ENCODE measurements at regions not wholly inside any gene's neighbourhood (a gene's known extent, or its start where the extent isn't known, plus 50 kb on each side); places are given as distances from the start of the nearest gene placed in this dataset.
"Not testable (repeated sequence)": the region's sequence is repeated elsewhere in the genome, so short reads cannot be mapped to it uniquely, and the experiment has no call there.

DNA sequence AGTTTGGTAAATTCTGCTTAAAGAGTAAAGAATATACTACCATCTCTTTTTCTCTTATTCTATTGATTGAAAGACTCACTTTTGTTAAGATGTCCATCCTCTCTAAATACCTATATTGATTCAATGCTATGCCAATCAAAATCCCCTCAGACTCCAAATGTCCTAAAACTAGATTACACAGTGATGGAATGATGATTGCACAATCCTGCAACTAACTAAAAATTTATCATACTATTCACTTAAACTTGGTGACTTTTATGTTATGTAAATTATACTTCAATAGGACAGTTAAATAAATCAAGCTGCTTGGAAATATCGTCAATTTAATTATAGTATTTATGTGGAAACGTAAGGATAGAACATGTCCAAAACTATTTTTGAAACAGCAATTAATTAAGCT lies 2765.1 kb upstream of the PCDH20 start:
- H3K9me3 ChIP-seq (ENCODE audit: control insufficient read depth, low read length, poor library complexity, severe bottlenecking) = no peaks in the 10 kb centered on the region
- Mint-ChIP-seq H3K27ac (no peak overlapping the region), H3K27me3 (no peaks in the 10 kb centered on the region), H3K4me1 (no peaks in the 10 kb centered on the region), H3K36me3 (ENCODE audit: low read depth) (no peaks in the 10 kb centered on the region), H3K4me3 (no peak overlapping the region)
- ATAC-seq (no peak), DNase-seq (no peak)

DNA sequence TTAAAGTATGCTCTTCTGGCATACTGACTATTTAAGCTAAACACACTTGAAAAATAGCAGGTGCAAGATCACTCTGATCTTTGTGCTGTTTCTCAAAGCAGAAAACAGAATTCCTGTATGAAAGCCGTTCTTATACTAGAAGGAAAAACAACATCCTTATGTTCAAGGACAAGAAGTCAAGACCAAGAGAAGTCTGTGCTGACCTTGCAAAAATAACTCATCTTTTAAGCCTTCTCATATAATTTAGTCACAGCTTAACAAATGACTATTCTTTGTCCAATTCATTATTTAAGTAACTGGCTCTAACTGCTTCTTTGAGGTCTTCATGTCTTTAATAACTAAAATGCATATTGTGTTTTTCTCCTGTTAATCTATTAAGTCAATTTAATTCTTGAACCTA lies 2750.2 kb upstream of the PCDH20 start:
- Mint-ChIP-seq H3K27me3 (no peaks in the 10 kb centered on the region), H3K27ac (no peak overlapping the region), H3K4me1 (no peaks in the 10 kb centered on the region), H3K36me3 (ENCODE audit: low read depth) (no peaks in the 10 kb centered on the region), H3K4me3 (no peak overlapping the region)
- DNase-seq (no peak), ATAC-seq (no peak)
- no peaks in the 10 kb centered on the region for H3K9me3 ChIP-seq (ENCODE audit: control insufficient read depth, low read length, poor library complexity, severe bottlenecking)

DNA sequence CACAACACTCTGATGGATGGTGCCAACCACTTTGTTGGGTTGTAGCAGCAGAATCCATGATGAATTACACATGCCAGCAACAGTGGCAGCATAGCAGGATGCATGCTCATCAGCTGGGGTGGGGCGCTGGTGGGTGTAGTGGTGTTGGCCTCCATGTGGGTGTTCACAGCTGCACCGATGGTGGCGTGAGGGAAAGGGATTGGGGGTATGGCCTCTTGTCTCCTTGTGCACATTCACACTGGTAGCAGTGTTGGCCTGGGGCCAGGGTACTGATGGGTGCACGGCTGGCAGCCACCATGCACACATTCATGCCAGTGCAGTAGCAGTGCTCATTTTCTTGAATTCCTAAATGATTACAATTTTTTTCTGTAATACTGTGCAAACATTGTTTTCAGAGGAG lies 2748.8 kb upstream of the PCDH20 start:
- no peak for ATAC-seq
- Mint-ChIP-seq H3K4me1 (no peaks in the 10 kb centered on the region), H3K27me3 (no peaks in the 10 kb centered on the region), H3K4me3 (no peak overlapping the region), H3K36me3 (ENCODE audit: low read depth) (no peaks in the 10 kb centered on the region), H3K27ac (no peak overlapping the region)
- DNase-seq = no peak
- no peaks in the 10 kb centered on the region for H3K9me3 ChIP-seq (ENCODE audit: control insufficient read depth, low read length, poor library complexity, severe bottlenecking)

- Mint-ChIP-seq H3K27ac (no peak overlapping the region), H3K36me3 (ENCODE audit: low read depth) (no peaks in the 10 kb centered on the region), H3K4me1 (no peaks in the 10 kb centered on the region), H3K4me3 (no peak overlapping the region), H3K27me3 (no peaks in the 10 kb centered on the region)
- no peak for DNase-seq
- no peaks in the 10 kb centered on the region for H3K9me3 ChIP-seq (ENCODE audit: control insufficient read depth, low read length, poor library complexity, severe bottlenecking)
- ATAC-seq = no peak
These were observed 2744.8 kb upstream of the PCDH20 start for GRCh38 chr13:64160479-64160878.

DNA sequence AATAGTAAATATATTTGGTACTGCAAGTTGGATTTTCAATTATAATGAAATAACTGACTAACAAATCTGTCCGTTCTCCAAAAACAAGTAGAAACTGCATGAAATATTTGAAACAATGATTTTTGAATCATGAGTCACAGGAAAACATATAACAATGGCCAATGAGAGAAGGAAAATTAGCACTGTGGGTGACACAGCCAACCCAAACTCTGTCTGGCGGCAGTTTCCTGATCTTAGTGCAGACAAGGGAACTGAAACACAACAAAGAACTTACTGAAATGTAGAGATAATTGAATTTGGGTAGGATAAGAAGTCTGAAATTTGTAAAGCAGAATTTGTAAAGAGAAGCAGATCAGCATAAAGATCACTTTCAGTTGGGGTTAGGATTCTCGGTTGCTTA lies 2743.3 kb upstream of the PCDH20 start:
- no peak overlapping the region for H3K4me3 Mint-ChIP-seq
- no peaks in the 10 kb centered on the region for H3K27me3 Mint-ChIP-seq
- H3K9me3 ChIP-seq (ENCODE audit: control insufficient read depth, low read length, poor library complexity, severe bottlenecking) = no peaks in the 10 kb centered on the region
- no peaks in the 10 kb centered on the region for H3K4me1 Mint-ChIP-seq
- no peak for DNase-seq
- no peaks in the 10 kb centered on the region for H3K36me3 Mint-ChIP-seq (ENCODE audit: low read depth)
- no peak overlapping the region for H3K27ac Mint-ChIP-seq
- no peak for ATAC-seq

DNA sequence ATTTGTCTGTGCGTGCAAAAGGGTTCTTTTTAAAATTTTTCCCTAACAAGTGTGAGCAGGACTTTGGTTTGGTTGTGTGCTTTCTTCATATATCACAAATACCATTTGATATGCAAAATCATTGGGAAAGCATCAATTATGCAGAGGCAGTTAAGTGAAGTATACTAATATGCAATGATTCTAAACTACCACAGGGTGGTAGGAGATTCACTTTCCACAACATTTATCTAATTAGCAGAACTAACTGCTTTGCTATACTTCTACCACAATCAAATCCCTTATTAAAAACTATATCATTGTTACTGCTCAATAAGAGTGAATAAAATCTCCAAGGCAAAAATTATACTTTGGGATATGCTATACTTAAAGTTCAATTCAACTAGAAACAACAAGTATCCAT lies 2738.9 kb upstream of the PCDH20 start:
- ATAC-seq (no peak), DNase-seq (no peak)
- Mint-ChIP-seq H3K4me1 (no peaks in the 10 kb centered on the region), H3K27me3 (no peaks in the 10 kb centered on the region), H3K4me3 (no peak overlapping the region), H3K36me3 (ENCODE audit: low read depth) (no peaks in the 10 kb centered on the region), H3K27ac (no peak overlapping the region)
- H3K9me3 ChIP-seq (ENCODE audit: control insufficient read depth, low read length, poor library complexity, severe bottlenecking) = no peaks in the 10 kb centered on the region

DNA sequence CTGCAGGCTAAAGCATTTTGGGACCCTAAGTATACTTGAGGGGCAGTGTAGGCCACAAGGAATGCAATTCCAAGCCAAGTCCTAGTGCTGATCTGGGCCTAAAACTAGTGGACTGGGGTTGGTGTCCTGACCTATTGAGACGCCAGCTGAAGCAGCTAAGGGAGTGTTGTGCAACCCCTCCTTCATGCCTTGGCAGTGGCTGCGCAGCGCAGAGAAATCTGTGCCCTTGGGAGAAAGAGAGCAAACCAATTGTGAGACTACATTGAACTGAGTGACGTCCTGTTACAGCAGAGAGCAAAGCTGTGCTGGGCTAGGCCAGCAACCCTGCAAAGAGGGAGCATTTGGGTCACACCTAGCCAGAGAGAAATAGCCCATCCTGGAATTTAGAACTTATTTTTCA lies 2715.0 kb upstream of the PCDH20 start:
- H3K27ac Mint-ChIP-seq = no peak overlapping the region
- no peaks in the 10 kb centered on the region for H3K36me3 Mint-ChIP-seq (ENCODE audit: low read depth)
- H3K27me3 Mint-ChIP-seq = no peaks in the 10 kb centered on the region
- DNase-seq (no peak), ATAC-seq (no peak)
- no peaks in the 10 kb centered on the region for H3K4me1 Mint-ChIP-seq
- H3K4me3 Mint-ChIP-seq = no peak overlapping the region
- no peaks in the 10 kb centered on the region for H3K9me3 ChIP-seq (ENCODE audit: control insufficient read depth, low read length, poor library complexity, severe bottlenecking)

DNA sequence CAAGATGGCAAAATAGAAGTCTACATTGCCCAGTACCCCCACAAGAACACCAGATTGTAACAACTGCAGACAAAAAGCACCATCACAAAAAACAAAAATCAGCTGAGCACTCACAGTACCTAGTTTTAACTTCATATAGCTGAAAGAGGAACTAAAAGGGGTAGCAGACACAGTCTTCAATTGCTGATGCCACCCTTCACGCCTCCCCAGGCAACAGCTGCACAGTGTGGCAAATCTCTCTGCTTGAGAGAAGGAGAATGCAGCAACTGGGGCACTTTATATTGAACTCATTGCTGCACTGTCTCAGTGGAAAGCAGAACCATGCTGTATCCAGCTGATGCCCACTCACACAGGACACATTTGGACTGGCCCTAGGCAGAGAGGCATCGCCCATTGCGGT lies 2714.5 kb upstream of the PCDH20 start:
- Mint-ChIP-seq H3K36me3 (ENCODE audit: low read depth) (no peaks in the 10 kb centered on the region), H3K27ac (no peak overlapping the region), H3K4me3 (no peak overlapping the region), H3K4me1 (no peaks in the 10 kb centered on the region), H3K27me3 (no peaks in the 10 kb centered on the region)
- DNase-seq = no peak
- ATAC-seq = no peak
- no peaks in the 10 kb centered on the region for H3K9me3 ChIP-seq (ENCODE audit: control insufficient read depth, low read length, poor library complexity, severe bottlenecking)

DNA sequence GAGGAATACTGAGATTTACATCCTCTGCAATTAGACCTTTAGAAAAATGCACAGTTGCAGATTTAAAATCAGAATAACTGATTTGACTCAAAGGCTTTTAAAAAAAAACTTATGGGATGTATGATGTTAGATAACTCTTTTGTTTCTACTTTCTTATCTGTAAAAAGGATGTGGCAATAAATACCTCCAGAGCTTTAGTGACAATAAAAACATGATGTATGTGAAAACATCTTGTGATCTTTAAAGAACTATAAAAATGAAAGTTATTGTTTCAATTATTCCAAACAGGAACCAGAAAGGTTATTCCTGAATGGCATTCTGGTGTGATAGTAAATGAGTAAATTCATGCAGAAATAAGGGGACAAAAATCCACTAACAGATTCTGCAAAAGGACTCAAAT lies 2712.2 kb upstream of the PCDH20 start:
- Mint-ChIP-seq H3K27ac (no peak overlapping the region), H3K4me3 (no peak overlapping the region), H3K27me3 (no peaks in the 10 kb centered on the region), H3K4me1 (no peaks in the 10 kb centered on the region), H3K36me3 (ENCODE audit: low read depth) (no peaks in the 10 kb centered on the region)
- ATAC-seq (no peak), DNase-seq (no peak)
- no peaks in the 10 kb centered on the region for H3K9me3 ChIP-seq (ENCODE audit: control insufficient read depth, low read length, poor library complexity, severe bottlenecking)

DNA sequence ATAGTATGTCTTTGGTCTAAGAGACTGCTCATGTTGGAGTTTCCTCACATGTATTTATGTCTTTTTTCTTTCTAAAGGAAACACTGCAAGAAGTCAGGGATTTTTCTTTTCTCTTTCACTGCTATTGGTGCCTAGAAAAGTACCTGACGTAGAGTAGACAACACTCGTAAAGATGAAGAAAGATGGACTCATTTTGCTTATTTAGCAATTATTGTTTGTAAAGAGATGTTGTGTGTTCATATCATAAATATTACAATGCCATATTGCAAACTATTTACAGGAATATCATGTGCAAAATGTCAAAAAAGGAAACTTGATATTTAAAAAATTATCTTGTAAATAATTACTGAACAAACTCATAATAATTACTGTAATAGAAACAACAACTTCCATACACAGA lies 2711.5 kb upstream of the PCDH20 start:
- ATAC-seq (no peak), DNase-seq (no peak)
- Mint-ChIP-seq H3K4me1 (no peaks in the 10 kb centered on the region), H3K27ac (no peak overlapping the region), H3K36me3 (ENCODE audit: low read depth) (no peaks in the 10 kb centered on the region), H3K27me3 (no peaks in the 10 kb centered on the region), H3K4me3 (no peak overlapping the region)
- no peaks in the 10 kb centered on the region for H3K9me3 ChIP-seq (ENCODE audit: control insufficient read depth, low read length, poor library complexity, severe bottlenecking)

DNA sequence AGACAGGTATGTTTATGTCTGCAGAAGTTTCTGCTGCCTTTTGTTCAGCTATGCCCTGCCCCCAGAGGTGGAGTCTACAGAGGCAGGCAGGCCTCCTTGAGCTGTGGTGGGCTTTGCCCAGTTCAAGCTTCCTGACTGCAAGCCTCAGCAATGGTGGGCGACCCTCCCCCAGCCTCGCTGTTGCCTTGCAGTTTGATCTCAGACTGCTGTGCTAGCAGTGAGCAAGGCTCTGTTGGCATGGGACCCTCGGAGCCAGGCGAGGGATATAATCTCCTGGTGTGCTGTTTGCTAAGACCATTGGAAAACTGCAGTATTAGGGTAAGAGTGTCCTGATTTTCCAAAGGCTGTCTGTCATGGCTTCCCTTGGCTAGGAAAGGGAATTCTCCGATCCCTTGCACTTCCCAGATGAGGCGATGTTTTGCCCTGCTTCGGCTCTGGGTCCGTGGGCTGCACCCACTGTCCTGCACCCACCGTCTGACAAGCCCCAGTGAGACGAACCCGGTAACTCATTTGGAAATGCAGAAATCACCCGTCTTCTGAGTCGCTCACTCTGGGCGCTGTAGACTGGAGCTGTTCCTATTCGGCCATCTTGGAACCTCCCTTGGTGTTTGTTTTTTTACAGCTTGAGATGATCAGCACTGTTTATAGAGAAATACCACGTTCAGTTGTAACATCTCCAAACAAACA lies 2705.5 kb upstream of the PCDH20 start:
- not testable (repeated sequence) for H3K4me1 Mint-ChIP-seq; H3K9me3 ChIP-seq (ENCODE audit: control insufficient read depth, low read length, poor library complexity, severe bottlenecking); H3K27ac Mint-ChIP-seq; DNase-seq; H3K36me3 Mint-ChIP-seq (ENCODE audit: low read depth); ATAC-seq; H3K27me3 Mint-ChIP-seq; H3K4me3 Mint-ChIP-seq

DNA sequence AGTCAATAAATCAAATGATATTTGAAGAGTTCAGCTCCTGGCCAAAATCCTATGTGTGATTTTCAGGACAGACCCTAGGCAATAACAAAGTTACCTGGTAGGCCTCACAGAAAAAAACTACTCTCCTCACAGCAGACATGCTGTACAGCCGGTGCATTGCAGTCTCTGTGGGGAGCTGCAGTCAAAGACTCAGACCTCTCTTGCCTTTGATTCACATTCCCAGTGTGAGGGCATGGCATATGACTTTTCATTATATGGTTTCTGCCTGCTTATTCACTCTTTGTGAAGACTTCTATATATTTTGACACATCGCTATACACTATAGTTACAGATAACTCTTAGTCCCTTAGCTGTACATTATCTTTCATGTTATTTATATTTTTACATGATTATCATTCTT lies 2684.3 kb upstream of the PCDH20 start:
- Mint-ChIP-seq H3K4me1 (no peaks in the 10 kb centered on the region), H3K27me3 (no peaks in the 10 kb centered on the region)
- ATAC-seq = no peak

DNA sequence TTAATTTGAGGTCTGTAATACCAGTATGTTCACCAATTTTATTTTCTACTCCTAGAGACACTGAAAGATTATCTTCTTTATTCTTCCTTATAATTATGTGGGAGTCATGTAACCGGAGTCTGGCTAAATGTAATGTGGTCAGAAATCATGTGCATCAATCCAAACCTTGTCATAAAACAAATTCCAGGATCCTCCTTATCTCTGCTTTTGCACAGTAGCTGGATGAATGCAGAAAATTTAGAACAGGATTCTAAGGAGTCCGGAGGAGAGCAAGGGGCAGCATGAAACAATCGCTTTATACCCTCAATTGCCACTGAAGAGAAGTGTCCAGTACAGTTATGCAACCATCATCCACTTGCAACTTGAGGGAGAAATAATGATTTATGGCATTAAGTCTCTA lies 2674.7 kb upstream of the PCDH20 start:
- H3K4me3 Mint-ChIP-seq = no peak overlapping the region
- no peaks in the 10 kb centered on the region for H3K9me3 ChIP-seq (ENCODE audit: control insufficient read depth, low read length, poor library complexity, severe bottlenecking)
- no peaks in the 10 kb centered on the region for H3K4me1 Mint-ChIP-seq
- no peak overlapping the region for H3K27ac Mint-ChIP-seq
- H3K36me3 Mint-ChIP-seq (ENCODE audit: low read depth) = no peaks in the 10 kb centered on the region
- ATAC-seq (no peak), DNase-seq (no peak)
- H3K27me3 Mint-ChIP-seq = no peaks in the 10 kb centered on the region

More for the DNA sequence above, 2684.3 kb upstream of the PCDH20 start:
- Mint-ChIP-seq H3K4me3 (no peak overlapping the region), H3K36me3 (ENCODE audit: low read depth) (no peaks in the 10 kb centered on the region), H3K27ac (no peak overlapping the region)
- H3K9me3 ChIP-seq (ENCODE audit: control insufficient read depth, low read length, poor library complexity, severe bottlenecking) = no peaks in the 10 kb centered on the region
- no peak for DNase-seq

DNA sequence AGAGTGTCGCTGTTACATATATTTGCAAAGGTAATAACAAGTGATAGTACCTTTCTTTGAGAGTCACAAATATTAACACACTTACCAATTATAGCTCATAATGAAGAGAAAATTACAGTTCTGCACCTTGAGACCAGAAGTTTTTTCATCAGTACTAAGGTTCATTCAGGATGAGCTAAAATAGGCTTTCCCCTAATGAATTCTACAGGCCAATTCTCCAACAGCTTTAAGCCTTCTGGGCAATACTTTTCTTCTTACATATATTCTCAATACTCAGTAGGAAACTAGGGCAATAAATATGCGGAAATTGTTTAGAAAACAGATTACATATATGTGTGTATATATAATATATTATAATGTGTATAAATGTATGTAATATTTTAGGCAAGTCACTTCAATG lies 2672.8 kb upstream of the PCDH20 start:
- H3K4me3 Mint-ChIP-seq = no peak overlapping the region
- H3K4me1 Mint-ChIP-seq = no peaks in the 10 kb centered on the region
- H3K36me3 Mint-ChIP-seq (ENCODE audit: low read depth) = no peaks in the 10 kb centered on the region
- DNase-seq (no peak), ATAC-seq (no peak)
- no peak overlapping the region for H3K27ac Mint-ChIP-seq
- H3K9me3 ChIP-seq (ENCODE audit: control insufficient read depth, low read length, poor library complexity, severe bottlenecking) = no peaks in the 10 kb centered on the region
- H3K27me3 Mint-ChIP-seq = no peaks in the 10 kb centered on the region

Measured in T-helper 17 cell (primary cell).